ENCODE measurements at regions not wholly inside any gene's neighbourhood (a gene's known extent, or its start where the extent isn't known, plus 50 kb on each side); places are given as distances from the start of the nearest gene placed in this dataset.

- DNase-seq, result no peak
Measured at GRCh38 chr3:40997711-40998519, 201.4 kb upstream of the CTNNB1 start.

DNA sequence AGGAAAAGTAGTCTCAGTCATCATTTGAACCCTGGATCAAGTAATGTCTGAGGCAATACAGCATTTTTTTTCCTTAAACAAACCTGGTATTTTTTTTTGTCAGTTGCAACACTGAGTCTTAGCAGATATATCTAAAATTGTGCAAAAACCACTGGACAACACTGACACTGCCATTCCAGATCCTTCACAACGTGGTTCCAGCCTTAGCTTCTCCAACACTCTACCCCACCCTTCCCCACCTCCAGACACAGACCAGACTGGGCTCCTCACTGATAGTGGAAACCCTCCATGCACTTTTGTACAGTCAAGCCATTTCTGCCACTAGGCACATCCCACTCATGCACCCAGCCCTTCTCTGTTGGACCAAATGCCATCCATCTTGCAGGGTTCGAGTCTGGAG, 199.6 kb upstream of the CTNNB1 start:
- DNase-seq, result no peak

- no peak for DNase-seq
Measured at GRCh38 chr3:41000471-41000870, 198.8 kb upstream of the CTNNB1 start.

- DNase-seq, result no peak
Measured at GRCh38 chr3:41001556-41001955, 197.7 kb upstream of the CTNNB1 start.

DNA sequence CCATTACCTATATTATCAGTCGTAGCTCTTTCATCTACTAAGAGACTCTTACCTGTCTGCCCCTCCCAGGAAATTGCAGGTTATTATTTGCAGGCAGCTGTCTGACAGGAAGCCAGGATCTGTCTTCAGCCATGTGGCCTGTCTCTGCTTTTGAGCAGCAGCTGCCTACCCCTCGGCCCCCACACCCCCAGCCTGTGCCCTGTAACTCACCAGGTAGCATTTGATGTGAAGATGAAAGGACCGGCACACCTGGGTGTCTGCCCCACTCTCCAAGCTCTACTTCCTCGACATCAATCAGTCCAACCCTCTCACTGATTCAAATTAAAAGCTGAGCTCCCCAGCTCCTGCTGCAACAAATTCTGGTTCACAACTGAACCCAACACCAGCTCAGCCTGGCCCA, 197.2 kb upstream of the CTNNB1 start:
- no peak for DNase-seq

GRCh38 chr3:41007399-41007798, 191.9 kb upstream of the CTNNB1 start:
- no peak for DNase-seq

GRCh38 chr3:41011854-41012253, 187.5 kb upstream of the CTNNB1 start:
- DNase-seq, result no peak

DNA sequence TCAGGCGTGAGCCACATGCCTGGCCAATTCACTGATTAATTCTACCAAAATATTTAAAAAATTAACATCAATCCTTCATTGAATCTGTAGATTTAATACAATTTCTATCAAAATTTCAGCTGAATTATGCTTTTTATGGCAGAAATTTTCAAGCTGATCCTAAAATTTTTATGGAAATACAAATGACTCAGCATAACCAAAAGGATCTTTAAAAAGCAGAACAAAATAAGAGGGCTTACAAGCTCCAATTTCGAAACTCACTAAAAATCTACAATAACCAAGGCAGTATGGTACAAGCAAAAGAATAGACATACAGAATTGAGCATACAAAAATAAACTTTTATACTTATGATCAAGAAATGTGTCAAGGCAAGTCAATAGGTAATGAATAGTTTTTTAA, 180.4 kb upstream of the CTNNB1 start:
- DNase-seq, result no peak

GRCh38 chr3:41024031-41024836, 175.1 kb upstream of the CTNNB1 start:
- no peak for DNase-seq

DNA sequence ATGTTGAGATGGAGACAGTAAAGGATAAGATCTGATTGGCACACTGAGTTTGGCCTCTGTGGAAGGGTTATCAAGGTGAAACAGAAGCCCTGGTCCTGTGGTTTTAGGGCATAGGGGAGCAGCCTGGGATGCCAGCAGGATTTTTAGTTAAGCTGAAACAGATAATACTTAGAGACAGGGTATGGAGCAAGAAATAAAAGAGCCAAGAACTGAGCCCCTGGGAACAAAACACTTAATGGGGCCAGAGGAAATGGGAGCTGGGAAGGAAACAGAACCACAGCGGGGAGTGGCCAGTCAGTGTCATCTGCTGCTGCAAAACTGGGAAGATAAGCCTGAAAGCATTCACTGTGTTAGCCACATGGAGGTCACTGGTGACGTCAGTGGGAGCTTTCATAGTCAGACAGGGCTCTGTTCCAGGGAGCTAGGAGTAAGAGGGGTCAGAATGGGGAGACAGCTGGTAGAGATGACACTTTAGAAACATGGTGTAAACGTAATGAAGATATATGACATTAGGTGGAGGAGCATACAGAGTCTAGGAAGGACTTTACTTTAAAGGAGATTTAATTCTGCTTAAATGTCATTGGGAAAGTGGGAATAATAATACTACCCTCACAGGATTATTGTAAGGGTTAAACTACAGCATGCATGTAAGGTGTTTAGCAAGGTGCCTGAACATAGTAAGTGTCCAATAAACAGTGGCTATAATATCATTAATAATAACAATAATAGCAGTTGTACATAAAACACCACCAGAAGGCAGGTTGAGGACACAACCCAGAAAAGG, 172.7 kb upstream of the CTNNB1 start:
- peak; percentile 23 for DNase-seq

DNA sequence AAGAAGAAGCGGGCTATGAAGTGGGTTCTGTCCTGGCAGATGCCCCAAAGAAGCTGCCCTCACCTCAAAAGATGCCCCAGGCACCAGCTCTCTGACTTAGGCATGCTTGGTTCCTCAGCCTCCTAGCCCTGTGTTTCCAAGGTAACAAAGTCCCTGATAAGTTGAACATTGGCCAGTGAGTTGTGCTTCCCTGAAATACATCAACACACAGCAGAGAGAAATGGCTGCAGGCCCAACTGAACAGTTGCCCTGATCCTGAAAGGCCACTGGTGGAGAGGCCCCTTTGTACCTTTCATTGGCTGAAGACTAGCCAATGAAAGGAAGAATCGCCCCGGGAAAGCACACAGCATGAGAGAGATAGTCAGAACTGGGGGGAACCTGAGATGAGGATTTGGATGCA, 169.9 kb upstream of the CTNNB1 start:
- DNase-seq, result no peak

DNA sequence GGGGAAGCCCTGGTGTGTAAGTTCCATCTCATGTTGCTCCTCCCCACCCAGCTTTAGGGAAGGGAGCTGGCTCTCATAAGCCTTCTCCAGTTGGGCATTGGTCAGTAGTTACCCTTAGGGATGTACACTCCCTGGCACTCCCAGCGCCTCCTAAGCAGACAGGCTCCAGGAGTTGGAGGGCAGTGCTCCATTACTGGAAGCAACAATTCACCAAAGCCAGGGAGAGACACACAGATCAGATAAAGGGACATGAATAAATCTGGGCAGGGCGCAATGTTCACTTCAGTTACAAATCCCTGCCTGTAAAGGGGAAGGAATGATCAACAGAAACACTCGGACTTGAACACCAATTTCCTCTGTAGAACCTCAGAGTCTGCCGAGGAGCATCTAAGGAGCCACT, 169.1 kb upstream of the CTNNB1 start:
- no peak for DNase-seq

GRCh38 chr3:41031401-41031800, 167.9 kb upstream of the CTNNB1 start:
- no peak for DNase-seq

DNA sequence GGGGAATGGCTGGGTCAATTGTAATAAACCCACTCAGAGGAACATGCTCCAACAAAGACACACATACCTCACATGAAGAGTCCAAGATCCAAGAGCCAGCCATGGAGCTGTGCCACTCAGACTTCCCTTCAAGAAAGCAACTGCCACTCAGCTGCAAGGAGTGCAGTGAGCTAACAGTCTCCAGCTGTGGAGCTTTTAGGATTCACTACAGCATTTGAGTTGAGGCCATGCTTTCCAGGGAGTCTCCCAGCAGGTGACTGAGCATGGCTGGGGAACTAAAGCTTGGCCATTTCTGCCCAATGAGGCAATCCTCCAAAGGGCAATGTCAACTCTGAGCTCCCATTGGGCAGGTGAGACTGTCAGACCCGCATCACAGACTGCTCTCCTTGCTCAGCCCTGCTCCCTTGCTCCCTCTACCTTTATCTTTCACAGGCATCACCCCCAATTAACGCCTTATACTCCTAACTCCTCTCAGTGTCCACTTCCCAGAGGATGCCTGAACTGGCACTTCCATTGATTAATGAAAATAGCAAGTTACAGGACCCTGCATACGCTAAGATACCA, 165.3 kb upstream of the CTNNB1 start:
- no peak for DNase-seq

- no peak for DNase-seq
Measured at GRCh38 chr3:41035456-41036022, 163.8 kb upstream of the CTNNB1 start.

DNA sequence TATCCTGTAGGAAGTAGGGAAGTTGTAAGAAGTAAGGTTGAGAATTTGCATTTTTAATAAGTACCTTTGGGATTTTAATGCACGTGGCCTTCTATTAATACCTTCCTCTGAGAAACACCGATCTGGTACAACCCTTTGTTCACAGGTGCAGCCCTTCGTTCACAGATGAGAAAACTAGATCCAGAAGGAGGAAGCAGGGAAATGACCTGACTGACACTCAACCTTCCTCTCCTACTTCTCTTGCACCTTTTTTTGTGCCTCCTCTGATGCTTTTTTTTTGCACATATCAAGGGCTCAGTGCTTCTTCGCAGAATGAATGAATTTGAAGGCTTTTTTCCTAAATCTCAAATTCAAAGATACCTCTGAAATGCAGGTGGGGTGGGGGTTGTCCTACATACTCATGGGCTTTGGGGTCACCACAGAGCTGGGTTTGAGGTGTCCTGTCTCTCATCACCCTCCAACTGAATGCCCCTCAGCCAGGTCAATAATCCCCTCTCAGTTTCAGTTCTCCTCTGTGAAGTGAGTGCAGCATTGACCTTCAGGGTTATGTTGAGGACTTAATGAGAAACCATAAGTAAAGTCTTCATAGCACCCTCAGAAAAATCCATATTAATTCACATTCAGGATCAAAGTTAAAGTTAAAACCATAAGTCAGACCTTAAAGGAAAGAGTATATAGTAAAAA, 161.5 kb upstream of the CTNNB1 start:
- DNase-seq, result no peak

- DNase-seq, result no peak
Measured at GRCh38 chr3:41040256-41040655, 159.0 kb upstream of the CTNNB1 start.

GRCh38 chr3:41041462-41041861, 157.8 kb upstream of the CTNNB1 start:
- no peak for DNase-seq

DNA sequence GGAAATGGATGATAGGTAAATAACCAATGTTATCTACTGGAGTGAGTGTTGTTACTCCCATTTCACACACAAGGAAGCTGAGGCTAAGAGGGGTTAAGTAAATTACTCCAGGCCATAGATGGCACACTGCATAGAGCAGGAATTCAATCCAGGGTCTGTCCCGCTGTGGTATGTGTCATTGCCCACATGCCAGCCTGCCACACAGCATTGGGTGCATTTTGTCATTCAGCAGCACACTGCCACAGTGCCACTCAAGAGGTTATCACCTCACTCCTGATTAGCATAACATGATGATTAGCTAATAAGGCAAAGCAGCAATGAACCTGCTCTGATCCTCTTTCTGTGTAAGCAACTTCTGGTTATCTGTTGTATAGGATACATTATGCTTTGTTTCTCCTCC, 157.4 kb upstream of the CTNNB1 start:
- no peak for DNase-seq

GRCh38 chr3:41044523-41044922, 154.8 kb upstream of the CTNNB1 start:
- DNase-seq, result no peak

GRCh38 chr3:41045491-41045890, 153.8 kb upstream of the CTNNB1 start:
- no peak for DNase-seq

- DNase-seq, result no peak
Measured at GRCh38 chr3:41050144-41050543, 149.2 kb upstream of the CTNNB1 start.

Data from NCI-H82 (cell line).